HG03342 (cell line): ENCODE measurements at regions not wholly inside any gene's neighbourhood (a gene's known extent, or its start where the extent isn't known, plus 50 kb on each side); places are given as distances from the start of the nearest gene placed in this dataset.
"Not testable (repeated sequence)": the region's sequence is repeated elsewhere in the genome, so short reads cannot be mapped to it uniquely, and the experiment has no call there.

ENCODE experiments used
- ATAC-seq: cut with Tn5 transposase; IDR thresholded peaks from one replicate; pipeline ENCODE4 v1.9.1; 2021; ENCODE audit warnings: mild to moderate bottlenecking, moderate library complexity; ENCODE audit not compliant: unreplicated experiment

DNA sequence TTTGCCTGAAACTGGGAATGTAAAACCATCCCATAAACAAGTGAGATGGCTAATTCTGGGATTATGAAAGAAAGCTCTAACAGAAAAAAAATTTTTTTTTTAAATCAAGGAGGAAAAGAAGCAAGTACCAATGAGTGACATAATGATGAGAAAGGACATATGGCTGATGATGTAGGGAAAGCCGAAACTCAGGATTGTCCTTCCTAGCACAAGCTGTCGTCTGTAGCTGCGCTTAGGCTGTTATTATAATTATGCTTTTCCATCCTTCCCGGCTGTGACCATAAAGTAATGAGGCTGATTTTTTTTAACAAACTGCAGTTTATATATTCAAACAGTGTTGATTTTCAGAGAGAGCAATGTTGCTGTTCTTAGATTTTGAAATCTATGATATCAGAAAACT lies 209.8 kb upstream of the NOCT start:
- no peak for ATAC-seq

DNA sequence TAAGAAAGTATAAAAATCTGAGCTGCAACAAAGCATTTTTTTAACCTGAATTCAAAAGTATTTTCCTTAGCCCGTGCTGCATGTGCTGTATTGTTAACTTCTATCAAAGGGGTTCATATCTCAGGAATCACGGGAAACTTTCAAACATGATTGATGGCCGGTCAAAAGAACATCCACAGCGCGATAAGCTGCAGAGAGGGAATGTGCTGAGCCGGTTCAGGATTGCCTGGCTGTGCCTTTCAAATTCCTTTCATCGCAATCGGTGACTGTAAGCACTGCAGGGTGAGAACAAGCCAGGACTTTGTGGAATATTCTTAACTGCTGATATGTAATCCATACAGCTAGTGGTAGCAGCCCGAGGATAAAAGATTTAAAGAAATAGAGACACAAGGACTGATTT lies 210.9 kb upstream of the NOCT start:
- no peak for ATAC-seq

DNA sequence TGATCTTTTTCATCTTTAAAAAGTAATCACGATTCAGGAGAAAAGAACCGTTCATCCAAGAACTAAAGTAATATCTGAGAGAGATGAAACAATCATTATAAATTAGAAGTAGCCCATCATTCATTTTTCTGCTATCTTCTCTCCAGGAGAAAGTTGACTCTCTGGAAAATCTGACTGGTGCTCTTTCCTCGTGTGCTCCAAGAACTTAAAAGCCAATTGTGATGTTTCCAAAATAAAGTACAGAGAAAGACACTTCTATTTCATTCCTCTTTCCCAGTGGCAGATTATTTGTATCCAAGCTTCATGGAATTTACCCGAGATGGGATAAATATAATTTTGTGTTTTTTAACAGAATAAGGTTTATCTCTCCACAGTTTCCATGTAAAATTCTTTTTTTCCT lies 212.5 kb upstream of the NOCT start:
- no peak for ATAC-seq

DNA sequence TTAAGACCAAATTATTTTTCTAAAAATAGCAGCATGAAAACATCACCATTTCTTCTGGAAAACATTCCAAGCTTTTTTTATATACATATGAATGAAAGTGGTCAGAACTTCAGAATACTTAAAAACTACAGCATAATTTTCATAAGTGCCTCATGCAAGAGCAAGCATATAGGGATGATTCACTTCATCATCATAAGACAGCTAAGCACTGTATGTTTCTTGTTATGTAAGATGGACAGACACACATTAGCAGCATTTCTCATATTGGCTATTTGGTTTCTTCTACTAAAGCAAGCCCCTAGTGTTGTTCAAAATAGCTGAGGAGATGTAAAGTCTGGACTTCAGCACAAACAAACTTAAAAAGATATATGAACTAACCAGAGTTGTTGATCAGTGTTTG lies 213.1 kb upstream of the NOCT start:
- no peak for ATAC-seq

DNA sequence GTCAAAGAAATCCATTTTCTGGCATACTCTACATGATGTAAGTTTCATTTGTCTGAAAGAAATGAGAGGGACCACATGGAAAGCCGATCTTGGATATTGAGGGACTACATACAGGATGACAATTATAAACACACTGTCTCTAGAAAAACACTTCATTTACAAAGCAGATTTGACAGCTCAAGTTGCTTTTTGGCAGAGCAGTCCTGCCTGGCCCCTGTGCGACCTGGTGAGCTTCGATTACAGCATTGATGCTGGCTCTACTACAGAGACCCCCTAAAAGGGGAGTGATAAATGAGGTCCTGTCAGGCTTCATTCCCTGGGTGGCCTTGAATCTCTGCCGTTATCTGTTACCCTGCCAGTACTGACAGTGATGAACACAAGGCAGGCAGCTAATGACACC lies 215.2 kb upstream of the NOCT start:
- ATAC-seq = no peak

DNA sequence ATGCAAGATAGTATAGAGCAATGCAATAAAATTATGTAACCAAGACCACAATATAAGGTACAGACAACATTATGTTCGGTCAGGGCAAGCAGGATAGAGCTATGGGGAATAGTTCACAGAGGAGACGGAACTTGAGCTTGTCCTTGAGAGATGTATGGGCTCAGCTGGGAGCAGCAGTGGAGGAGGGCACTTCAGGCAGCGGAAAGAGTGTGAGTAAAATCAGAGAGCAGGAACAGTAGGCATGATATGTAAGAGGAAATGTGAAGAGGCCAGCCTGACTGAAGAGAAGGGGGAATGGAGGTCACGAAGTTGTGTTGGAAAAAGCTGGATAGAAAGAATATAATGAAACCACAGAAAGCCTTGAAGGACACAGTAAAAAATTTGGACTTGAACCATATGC lies 217.2 kb upstream of the NOCT start:
- no peak for ATAC-seq

DNA sequence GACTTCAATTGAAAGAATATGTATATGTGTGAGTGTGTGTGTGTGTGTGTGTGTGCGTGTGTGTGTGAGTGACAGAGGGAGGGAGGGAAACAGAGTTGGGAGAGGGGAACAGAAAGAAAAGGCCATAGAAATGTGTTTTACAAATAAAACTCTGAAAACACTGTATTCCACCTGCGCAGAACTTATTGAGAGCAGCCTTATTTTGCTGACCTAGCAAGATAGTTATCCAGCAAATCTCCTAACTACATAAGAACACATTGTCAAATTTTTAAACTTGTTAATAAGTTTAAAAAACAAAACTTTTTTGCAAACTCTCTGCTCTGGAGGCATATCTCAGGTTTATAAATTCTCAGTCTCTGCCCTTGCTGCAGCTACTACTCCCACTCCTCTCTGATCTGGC lies 217.9 kb upstream of the NOCT start:
- ATAC-seq = no peak

DNA sequence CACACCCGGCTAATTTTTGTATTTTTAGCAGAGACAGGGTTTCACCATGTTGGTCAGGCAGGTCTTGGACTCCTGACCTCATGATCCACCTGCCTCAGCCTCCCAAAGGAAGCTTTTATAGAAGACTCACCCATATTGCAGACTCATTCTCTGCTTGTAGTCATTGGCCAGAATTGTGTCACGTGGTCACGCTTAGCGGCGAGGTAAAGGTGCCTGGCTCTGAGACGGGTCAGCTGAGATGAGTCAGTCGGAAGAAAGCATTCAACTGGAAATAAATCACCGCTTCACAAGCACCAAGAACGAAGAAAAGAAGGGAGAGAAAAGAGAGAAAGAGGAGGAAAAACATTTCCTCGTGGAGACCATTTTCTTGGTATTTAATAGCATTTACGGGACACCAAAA lies 218.8 kb upstream of the NOCT start:
- no peak for ATAC-seq

DNA sequence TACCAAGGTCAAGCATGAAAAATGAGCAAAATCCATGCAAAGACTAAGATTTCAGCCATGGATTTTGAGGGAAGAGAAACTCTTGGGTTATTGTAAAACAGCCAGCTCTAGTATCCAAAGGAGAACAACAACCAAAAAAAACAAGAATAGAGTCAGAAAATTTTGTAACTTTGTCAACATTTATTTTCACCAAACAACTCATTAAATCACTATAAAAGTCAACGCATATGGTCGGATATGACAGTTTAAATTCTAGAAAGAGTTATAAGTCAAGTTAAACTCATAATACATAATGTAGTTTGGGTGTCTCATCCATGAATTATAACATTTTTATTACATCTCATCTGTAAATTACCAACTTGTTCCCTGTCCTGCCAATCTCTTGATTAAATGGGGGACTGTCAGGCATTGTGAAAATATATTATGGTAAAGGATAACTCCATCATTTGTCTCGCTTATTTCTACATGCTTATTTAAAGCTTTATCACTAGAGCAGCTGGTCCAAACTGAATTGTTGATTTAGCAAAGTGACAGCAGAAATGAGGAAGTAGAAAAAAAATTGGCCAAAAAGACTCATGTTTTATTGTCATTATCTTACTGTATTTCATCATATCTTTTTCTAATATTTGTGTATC lies 224.8 kb upstream of the NOCT start:
- no peak for ATAC-seq

DNA sequence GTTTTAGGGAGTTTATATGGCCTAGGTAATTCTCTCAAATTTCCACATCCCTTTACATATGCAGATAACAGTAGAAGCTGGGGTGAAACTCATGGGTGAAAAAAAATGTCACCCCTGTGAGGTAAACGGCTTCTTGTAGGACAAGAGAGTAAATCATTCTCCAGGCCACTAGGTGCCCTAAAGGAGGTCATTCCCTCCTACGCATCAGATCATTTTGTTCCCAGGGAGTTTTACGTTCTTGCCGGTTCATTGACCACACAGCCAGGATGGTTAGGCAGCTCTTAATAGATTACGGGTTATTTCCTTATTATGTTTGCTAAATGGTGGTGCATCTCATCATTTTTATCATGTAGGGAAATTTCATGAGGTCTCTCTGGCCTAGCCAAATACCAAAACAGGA lies 225.8 kb upstream of the NOCT start:
- no peak for ATAC-seq

DNA sequence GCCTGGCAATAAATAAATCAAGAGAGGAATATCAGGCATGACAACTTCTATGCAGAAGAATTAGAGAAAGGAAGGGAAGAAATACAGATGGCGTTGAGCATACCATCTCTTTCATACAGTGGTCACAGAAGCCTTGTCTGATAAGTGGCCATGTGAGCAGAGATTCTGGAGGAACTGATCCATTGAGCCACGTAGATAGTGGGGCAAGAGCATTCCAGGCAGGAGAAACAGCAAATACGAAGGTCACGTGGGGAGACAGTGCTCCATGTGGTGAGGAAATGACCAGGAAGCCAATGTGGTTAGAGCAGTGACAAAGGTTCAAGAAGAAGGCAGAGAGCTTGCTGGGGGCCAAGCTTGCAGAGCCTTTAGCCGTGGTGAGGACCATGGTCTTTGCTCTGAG lies 226.7 kb upstream of the NOCT start:
- no peak for ATAC-seq

DNA sequence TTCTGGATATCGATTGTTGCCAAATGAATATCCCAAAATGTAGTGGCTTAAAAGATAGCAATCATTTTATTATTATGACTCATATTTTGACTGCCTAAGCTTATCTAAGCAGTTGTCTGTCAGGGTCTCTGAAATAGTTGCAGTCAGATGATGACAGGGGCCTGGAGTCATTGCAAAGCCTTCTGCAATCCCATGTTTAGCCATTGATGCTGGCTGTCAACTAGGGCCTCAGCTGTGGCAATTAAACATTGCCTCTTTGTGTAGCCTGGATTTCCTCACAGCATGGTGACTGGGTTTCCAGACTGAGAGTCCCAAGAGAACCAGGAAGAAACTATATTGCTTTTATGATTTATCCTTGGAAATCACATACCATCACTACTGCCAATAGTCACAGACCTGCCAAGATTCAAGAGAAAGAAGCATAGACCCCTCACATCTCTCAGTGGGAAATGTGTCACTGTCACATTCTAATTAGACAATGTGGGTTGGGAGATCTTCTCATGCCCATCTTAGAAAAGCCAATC lies 227.3 kb upstream of the NOCT start:
- no peak for ATAC-seq

DNA sequence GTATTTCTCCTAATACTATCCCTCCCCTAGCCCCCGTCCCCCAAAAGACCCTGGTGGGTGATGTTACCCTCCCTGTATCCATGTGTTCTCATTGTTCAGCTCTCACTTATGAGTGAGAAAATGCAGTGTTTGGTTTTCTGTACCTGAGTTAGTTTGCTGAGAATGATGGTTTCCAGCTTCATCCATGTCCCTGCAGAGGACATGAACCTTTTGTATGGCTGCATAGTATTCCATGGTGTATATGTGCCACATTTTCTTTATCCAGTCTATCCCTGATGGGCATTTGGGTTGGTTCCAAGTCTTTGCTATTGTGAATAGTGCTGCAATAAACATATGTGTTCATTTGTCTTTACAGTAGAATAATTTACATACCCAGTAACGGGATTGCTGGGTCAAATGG lies 235.8 kb upstream of the NOCT start:
- ATAC-seq = not testable (repeated sequence)

DNA sequence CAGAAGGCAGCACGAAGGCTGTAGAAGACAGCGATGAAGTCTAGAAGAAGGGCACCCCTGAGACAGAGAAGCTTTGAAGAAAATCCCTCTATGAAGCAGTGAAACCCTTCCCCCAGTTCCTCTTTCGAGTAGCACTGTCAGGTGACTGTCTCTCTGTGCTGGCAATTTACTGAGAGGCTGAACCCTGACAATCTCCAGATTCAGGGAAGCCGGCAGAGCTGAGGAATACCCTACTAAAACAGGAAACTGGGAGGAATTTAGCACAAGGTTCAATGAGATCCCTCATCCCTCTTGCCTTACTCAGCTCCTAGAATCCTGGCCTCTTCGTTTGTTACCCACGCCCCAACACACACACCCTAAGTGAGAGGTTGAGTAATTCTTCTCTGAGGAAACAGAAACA lies 239.7 kb upstream of the NOCT start:
- peak; percentile 94 for ATAC-seq

DNA sequence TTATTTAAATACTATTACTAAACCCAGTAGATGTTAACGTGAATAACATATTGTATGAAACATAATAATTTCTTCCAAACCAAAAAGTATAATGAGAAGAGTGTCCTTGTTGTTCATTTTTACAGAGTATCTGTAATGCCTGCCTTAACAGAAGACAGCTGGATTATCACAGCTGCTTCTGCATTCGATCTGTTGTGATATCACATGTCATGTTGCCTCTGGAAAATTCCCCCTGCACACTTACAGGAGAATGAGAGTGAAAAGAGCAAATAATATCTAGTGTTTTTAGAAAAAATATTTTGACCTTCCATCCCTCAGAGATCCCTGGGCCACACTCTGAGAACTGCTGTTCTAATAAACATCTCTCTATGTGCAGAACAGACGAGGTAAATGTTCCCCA lies 240.1 kb upstream of the NOCT start:
- no peak for ATAC-seq

DNA sequence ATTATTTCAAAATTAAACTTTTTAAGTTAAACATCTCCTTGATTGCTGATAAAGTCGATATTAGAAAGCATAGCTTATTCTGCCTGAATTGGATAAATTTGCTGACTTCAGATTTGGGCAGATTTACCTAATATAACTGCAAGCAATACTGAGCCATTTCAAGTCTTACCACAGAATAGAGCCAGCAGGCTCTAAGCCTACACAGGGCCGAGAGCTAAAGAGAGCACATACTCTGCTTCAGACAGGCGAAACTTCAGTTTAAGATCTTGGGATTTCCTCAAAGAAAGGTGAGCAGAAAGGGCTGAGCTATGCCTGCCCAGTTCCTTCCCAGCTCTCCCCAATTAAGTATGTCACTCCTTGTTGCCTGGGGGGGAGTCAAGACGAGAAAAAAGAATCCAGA lies 240.6 kb upstream of the NOCT start:
- no peak for ATAC-seq

DNA sequence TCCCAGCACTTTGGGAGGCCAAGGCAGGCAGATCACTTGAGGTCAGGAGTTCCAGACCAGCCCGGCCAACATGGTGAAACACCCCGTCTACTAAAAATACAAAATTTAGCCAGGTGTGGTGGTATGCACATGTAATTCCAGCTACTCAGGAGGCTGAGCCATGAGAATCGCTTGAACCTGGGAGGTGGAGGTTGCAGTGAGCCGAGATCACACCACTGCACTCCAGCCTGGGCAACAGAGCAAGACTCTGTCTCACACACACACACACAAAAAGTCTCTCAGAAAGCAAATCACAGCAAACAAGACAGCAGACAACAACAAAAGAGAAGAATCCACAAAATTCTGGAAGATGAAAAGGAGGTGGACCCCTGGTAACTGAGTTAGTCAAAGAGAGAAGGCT lies 241.5 kb upstream of the NOCT start:
- ATAC-seq = not testable (repeated sequence)

DNA sequence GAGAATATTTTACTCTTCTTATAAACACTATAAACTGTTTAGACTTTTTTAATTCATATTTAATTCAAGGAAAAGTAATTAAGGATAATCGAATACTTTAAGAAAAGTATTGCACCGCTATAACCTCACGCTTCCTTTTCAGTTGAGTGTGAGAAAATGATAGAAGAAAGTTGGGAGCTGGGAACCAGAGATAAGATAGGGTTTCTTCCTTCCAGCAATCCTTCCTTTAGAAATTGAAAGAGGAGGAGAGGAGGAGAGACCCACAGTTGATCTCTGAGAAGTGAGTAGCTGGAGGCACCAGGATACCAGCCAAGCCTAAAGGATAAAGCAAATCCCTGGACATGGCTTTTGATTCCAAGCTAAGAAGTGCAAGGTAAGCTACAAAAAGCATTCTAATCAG lies 242.3 kb upstream of the NOCT start:
- ATAC-seq = no peak

DNA sequence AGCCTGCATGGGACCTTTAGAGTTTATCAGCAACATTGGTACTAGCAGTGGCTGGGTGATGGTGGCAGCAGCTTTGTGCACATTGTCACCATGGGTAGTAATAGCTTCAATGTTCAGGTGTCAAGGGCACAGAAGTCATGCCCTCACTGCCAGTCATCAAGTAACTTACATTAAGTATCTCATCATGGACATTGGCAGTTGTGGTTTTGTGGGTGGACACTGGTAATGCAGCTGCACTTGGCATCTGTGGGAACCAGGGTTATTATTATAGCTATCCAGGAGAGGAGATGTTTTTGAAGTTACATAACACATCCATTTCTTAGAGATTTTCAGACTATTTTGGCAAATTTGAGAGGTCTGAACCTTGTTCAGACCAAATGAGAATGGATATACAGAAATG lies 243.2 kb upstream of the NOCT start:
- no peak for ATAC-seq

DNA sequence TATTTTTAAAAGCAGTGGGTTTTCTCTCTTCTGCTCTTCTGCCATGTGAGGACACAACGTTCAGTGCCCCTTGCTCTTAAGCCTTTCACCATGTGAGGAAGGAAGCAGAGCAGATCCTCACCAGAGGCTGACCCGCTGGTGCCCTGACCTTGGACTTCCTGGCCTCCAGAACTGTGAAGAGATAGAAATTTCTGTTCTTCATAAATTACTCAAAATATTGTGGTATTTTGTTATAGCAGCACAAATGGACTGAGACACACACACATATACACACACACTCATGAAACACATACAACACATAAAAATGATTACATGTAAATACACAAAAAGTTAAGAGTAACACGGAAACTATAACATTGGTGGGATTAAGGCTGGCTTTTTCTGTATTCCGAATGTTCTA lies 244.8 kb upstream of the NOCT start:
- ATAC-seq = no peak

DNA sequence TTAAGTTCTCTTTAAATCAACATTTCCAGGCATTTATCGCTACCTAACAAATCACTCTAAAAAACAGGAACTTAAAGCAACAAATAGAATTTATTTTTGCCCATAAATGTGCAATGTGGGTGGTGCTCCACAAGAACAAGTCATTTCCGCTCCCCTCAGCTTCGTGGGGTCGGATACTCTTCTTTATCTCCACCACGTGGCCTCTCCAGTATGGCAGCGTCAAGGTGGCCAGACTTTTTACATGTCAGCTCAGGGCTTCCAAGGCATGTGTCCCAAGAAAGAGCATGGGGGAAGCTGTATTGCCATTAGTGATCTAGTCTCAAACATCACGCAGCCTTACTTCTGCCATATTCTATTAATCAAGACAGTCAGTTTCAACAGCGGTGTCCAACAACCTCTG lies 249.2 kb upstream of the NOCT start:
- ATAC-seq = no peak

DNA sequence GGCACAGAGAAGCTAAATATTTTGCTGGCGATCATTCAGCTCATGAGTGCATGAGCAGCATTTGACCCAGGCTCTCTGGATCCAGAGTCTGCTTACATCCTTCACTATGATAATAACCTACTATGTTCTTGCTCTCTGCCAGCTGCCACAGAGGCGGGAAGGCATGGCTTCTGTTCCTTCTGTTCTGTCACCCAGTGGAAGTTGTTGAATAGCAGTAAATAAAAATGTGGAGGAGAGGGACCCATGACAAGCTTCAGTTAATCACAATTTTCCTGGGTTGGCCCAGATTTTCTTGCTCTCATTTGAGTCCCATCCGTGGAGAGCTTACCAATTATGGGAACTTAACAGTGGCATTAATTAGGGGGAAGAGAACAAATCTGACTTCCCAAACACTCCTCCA lies 250.1 kb upstream of the NOCT start:
- no peak for ATAC-seq

DNA sequence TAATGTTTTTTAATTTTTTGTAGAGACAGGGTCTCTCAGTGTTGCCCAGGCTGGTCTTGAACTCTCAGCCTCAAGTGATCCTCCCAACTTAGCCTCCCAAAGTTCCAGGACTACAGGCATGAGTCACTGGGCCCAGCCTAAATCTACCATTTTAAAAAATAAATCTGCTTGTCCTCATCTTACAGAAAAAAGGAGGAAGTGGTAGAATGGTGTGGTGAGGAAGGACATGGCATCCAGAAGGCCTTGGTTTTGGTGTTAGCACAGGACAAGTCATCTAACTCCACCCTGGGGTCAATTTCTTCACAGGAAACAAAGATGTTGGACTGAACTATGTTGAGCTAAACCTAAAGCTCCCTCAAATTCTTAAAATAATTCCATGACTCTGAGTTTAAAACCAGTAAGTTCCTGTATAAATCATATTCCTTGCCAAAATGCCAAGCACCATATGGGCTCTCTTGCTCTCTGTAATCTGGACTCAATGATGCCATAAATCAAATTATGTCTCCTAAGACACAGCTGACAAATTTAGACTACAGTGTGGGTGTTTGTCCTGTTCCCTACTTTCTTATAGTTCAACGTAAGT lies 253.9 kb upstream of the NOCT start:
- ATAC-seq = no peak
